ENCODE measurements at regions not wholly inside any gene's neighbourhood (a gene's known extent, or its start where the extent isn't known, plus 50 kb on each side); places are given as distances from the start of the nearest gene placed in this dataset.

- TF ChIP-seq CTCF (IDR thresholded peaks at IDR 0.05; ENCODE audit: low read depth, low read length) (no peak), EZH2phosphoT487 (IDR thresholded peaks at IDR 0.05; ENCODE audit: low read depth) (no peak)
Observed at GRCh38 chr12:29879606-29880308, 96.0 kb upstream of the TMTC1 start.

All from OCI-LY3 (cell line).